GM19240 (cell line): ENCODE measurements at regions not wholly inside any gene's neighbourhood (a gene's known extent, or its start where the extent isn't known, plus 50 kb on each side); places are given as distances from the start of the nearest gene placed in this dataset.

Source experiments
- DNase-seq: peaks from one replicate; pipeline ENCODE4 v3.0.0; 2011; ENCODE audit warnings: low spot score; ENCODE audit not compliant: insufficient read length

DNA sequence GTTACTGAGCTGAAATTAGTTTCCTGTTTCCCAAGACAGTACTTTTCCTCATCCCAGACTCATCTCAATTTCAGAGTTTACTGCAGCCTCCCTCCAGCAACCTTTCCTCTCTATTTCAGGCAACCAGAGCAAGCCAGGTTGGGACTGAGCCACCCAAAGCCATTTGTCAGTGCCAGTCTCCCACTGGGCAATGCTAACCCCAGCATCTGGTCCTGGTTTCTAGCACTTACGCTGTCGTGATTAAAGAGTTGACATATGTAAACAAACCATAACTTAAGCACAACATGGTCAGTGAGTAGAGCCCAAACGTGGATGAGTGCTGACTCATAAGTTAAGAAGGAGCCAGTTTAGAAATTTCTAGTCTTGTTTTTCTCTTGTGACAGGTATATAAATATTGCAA is 119.6 kb upstream of the BLID start:
- DNase-seq: no peak

DNA sequence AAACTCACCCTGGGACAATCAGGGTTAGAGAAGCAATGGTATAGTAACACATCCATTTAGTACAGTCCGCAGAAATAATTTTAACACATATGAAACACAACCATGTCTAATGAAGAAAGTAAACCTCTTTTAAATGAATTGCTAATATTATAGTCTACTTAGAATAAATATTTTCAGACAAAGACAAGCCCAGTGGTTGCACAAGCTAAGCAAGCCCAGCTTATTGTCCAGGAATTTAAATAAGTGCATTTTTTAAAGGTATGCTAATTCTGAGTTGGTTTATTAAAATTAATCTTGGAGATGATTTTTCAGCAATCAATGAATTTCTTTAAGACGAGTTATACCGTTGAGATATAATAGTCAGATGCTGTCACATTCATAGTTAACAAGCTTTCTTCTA is 118.8 kb upstream of the BLID start:
- no peak for DNase-seq

DNA sequence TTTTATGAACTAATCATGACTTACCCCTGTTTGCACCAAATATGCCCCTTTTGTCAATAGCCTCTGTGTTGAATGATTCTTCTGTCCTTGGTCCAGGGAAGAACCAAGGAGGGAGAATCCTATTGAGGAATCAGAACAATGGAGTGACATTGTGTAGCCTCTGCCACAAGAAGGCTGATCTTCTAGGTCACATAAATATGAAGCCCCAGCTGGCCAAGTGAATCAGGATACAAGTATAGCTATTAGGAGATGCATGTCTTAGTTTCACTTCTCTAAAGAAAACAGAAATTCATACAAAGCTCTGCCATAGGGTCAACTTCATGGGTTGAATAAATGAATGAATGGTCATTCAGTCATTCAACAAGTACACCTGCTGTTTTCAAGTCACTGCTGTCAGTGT is 118.2 kb upstream of the BLID start:
- DNase-seq: no peak

DNA sequence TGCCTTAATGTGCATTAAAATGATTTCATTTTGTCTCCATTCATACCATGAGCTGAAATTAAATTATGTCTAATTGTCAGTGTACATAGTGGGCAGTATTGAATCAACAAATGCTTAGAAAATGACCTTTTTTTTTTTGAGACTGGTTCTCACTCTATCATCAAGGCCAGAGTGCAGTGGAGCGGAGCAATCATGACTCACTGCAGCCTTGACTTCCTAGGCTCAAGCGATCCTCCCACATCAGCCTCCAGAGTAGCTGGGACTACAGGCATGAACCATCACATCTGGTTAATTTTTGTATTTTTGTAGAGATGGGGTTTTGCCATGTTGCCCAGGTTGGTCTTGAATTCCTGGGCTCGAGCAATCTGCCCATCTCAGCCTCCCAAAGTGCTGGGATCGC is 117.0 kb upstream of the BLID start:
- DNase-seq: no peak

DNA sequence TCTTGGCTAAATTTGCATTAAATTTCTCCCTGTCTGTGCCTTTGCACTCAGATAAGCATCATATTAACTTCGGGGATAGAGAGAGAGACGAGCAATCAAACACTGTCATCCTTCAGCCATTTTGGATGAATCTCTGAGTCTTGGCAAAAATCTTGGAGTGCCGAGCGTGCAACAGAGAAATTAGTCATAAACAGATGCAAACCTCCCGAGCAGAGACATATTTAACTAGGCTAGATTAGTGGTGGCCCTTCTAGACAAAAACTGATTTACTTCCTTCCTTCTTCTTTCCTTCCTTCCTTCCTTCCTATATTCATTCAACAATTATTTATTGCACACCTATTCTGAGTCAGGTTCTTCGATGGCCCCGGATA is 114.4 kb upstream of the BLID start:
- DNase-seq: no peak

DNA sequence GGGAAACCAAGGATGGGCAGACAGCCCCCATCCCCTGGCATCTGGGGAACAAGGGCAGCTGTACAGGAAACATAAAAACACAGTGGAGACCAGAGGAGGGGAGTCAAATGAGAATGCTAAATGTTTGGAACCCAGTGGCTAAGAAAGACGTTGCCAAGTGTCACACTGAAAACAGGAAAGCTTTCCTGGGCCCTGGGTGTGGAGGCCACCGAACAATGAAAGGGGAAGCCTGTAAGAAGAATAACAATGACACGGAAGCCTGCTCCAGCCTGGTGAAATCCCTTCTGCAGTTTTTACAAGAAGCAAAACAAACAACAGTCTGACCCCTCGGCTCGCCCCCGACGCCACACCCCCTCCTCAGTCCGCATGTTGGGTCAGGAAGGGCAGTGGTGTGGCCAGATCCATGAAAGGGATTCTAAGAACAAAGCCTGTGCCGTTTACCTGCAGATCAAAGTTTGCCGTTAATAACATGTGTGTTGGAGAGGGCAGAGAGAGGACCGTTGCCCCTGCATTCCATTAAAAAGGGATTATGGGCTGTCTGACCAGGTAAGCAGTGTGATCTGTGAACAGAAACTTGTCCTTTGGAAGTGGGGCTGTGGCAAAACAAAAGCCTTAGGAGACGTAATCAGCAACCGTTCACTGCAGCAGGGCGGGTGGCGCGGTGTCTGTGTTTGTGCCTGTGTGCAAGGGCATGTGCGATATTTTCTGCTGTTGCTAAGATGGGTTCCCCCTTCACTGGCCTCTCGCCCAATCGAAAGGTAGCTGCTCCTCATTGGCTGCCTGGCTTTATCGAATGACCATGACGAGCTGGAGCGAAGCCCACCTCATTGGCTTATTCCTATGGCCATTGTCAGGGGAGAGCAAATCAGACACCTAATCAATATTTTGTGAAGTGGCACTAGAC is 113.7 kb upstream of the BLID start:
- DNase-seq: no peak

DNA sequence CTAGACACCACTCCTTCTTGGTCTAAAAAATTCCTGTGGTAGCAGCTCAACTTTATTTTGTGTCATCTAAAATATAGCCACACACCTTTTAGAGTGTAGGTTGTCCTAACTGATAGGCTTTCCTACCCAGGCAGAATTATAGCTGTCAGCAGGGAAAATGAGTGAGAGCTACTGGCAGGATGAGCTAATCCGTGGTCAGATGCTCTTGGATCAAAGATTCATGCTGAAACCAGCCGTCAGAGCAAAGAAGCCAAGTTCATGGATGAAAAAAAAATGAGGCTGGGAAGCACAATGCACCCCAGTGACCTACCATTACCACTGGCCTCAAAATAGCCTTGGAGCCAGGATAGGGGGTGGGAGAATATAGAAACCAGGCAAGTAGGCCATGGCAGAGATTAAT is 113.1 kb upstream of the BLID start:
- DNase-seq: no peak

DNA sequence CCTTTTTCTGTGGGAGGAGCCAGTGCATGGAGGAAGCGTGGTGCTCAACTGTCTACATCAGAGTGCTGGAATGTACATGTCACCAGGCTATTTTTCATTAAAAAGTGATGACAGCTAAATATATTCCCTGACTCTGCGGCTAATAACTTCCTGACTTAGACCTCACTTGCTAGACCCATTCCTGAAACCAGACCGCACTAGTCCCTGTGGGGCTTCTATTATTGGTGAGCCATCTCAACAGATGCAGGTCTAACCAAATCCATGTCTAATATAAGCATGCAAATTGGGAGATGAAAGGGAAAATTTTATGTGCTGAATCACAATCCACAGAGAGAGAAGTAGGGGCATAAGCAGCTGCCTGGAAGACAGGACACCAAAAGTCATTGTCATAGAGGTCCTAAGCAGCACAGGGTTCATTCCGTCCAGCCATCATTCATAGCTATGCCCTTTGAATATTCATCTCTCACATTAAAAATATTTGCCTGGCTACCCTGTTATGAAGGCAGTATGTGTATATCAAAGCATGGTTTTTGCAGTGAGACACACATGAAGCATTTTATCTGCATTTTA is 110.9 kb upstream of the BLID start:
- DNase-seq: no peak

DNA sequence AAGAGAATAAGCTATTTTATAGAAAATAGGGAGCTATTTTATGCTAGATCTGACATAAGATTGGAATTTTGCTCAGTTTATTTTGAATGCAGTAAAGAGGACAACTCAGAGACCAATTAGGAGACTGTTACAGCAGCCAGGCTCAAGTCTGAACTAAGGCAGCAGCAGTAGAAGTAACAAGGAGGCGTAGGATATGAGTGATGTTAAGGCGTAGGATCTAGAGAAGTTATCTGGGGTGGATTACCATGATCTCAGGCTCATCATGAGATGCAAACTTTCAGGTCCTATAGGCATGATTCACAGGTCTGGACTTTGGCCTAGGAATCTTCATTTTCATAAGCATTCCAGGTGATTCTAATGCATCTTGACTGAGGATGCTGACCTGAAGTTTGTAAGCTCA is 108.9 kb upstream of the BLID start:
- DNase-seq: no peak

DNA sequence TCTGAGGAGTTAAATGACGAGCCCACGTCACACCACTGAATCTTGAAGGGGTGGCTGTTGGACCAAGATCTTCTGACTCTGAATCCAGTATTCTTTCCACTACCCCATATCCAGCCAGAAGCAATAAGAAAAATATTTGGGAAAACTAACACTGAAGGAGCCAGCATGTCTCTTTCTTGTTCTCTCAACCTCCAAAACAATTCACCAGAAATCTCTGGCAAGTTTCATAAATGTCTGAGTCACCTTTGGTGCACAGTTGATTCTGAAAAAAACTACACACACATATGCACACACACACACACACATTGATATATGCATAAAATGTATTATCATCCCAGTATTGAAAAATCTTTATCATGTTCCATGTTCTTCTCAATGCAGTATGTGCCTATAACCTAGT is 104.3 kb upstream of the BLID start:
- DNase-seq: no peak

DNA sequence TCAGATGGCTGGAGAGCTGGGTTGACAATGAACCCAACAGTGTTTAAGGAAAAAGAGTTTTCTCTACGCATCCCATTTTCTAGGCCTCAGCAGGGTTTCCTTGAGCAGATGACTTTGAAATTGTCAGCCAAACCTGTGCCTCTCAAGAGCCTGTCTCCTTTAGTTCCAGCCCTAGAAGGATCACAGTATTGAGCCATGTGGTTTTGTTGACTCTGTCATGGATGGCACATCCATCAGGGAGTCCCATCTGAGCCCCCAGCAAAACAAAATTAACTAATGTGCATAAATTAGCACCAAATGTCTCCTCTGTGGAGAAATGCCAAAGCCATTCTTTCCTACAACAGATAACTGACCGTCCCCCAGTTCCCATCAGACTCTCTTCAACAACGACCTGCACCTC is 103.8 kb upstream of the BLID start:
- no peak for DNase-seq

DNA sequence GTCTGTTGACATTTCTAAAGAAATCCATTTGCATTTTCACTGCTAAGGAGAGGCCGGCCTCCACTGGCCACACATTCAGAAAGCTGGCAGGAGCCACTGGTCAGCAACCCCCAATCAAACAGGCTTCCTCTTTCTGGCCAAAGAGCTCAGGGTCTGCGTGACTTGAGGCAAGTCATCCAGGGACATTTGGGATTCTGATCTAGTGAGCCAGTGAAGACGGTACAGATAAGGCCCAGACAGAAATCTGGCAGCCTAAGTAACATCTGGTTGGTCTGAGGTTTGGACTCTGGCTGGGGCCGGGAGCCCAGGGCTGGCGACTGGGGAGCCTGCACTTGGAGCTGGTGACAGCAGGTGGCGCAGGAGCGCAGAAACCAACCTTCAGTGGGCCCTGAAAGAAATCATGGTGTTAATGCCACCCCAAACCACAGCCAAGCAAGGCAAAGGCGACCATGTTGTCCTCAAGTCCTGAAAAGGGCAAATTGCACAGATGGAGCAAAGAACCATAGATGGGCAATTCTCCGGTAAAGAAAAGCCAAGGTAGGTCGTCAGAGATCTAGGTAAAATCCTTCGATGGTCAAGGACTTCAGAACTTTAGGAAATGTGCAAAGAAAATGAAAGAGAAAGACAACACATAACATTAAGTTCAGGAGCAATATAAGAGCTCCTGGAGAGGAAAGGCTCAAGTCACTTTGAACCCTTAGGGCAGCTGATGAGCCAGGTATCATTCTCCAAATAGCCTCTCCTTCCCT is 99.4 kb upstream of the BLID start:
- DNase-seq: peak; percentile 16

DNA sequence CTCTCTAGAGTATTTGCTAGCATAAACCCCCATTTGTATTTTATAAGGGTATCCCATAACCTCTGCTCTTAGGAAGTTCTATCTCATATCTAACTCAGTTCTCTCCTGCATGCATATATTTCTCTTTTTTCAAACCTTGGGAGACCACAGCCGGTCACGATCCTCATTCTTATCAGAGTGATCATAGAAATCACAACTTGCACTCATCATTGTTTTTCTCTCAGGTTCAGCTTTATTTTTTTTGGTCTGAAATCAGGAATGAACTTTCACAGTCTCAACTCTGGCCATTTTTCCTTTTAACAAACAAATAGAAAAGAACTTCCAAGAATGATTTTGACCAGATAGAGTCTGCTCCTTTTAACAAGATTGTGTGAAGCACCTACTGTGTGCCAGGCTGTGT is 98.6 kb upstream of the BLID start:
- no peak for DNase-seq

DNA sequence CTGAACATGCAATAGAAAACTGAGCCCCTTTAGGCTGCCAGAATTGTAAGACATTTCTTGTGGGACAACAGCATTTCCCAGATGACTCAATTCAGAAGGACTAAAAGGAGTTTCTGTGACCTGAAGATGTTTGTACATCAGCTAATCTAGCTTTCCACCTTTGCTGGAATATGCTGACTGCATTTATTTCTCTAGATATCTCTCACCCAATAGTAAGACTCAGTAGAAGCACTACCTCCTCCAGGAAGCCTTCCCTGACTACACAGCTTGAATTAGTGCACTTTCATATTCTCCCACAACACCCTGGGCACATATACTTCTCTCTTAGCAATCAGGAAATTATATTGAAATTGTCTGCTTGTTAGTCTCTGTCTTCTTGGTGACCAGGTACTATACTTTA is 98.1 kb upstream of the BLID start:
- DNase-seq: no peak

DNA sequence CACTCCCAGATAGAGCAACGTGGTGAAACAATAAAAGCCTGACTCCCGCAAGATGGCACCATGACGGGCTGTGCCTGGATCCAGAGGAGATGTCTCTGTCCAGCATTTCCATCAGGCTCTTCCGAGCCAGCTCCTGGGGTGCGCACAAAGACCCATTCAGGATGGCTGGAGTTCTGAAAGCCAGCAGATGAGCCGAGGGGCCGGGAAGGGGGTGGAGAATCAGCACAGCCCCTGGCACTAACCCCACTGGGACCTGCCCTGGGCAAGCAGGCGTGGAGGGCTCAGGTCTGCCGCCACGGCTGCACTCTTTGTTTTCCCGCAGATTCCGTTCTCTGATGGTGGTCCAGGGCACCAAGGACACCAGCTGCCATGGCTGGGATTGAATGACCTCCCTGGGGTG is 97.2 kb upstream of the BLID start:
- no peak for DNase-seq

DNA sequence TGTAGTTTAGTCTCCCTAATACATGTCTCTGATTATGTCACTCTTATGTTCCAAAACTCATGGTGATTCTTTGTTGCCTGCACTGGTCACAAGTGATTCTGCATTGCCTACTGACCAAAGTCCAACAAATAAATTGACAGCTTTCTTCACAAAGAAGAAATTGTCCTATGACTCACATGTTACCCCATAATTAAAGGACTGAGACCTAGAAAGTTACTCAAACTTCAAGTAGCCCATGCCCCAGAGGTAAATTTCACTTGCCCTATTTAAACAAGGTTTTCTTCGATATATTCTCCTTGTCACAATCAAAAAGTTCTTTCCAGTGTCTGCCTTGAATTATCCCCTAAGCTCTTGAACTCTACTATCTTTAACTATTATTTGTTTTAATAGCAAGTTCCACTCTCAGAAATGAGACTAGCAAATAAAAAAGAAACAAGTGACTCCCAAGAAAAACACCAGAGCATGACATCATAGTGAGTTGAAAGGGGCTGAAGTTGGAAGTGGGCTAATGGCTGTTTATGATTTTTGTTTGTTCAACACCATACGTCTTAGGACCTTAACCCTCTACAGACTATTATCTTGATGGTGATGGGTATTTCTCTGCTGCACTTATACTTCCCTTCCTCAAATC is 94.5 kb upstream of the BLID start:
- no peak for DNase-seq

DNA sequence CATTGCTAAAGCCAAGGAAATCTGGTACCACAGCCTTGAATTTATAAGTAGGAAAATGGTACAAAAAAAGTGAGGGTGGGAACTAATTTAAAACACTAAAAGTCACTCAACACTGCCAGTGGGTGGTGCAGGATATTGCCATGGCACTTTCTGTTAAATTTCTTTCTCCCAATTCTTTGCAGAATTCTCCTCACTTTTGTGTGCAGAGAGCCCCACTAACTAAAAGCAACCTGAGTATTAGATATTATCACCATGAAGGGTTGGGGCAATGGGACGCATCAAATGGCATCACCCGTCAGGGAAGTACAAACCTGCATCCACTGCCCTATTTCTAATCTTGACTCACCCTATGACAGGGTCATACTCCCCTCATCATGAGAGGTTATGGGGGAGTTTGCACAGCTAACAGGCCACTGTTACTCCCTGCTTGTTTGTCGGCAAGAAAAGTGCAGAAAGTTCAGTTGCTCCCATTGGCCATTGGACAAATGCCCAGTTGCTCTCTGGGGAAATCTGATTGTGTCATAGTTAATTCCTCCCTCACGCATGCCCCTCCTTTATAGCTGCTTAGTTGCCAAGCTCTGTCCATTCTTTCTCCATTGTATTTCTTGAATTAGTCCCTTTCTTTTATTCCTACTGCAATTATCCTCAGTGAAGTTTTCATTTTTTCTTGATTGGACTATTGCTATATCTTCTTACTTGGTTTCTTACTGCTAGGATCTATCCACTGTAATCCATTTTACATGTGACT is 93.8 kb upstream of the BLID start:
- no peak for DNase-seq

DNA sequence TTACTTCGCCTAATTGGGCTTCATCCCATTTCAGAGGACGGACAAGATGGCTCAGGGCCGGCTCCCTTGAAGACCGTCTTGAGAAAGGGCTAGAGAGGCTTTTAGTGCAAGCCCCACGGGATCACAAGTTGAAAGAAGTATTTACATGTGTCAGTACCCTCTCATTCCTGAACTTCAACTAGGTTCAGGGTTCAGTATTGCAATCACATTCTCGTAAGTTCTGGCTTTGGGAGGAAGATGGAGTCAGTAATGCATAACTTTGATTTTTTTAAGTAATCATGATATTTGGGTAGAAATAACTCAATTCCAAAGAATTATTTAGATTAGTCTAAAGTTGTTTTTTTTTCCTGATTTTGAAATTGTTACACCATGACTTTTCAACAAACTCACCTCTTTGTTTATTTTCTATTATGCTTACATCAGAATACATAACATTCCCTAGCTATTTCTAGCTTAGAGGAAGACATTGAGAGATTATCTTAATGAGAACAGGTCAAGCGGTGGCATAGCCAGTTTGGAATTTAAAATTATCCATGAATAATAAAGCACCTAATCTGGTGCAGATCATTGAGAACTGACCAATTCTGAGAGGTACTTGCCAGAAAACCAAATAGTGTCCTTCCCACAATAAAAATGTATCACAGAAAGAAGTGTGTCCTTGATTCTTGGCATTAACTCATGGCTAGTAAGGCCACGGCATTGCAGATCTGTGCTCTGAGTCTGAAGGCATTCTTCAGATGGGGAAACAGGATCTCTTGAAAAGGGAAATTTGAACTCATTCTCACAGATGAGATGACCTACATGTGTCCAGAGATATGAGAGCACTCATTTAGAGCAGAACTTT is 92.1 kb upstream of the BLID start:
- no peak for DNase-seq

DNA sequence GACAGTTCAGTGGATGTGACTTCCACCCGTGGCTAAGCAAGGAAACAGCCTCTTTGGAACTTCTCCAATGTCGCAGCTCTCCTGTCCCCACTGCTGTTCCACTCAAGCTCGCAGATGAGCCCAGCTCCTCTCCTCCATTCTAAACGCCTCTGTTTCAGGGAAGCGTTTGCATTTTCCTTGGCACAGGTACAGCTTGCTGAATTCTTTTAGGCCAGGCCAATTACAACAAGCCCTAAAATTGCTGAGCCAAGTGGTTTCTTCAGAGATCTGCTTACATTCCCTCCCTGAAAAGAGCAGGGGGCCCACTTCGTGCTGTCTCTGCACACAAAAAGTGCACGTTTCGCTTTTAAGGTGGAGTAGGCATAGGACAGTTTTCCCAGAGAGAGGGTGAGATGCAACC is 91.5 kb upstream of the BLID start:
- no peak for DNase-seq

DNA sequence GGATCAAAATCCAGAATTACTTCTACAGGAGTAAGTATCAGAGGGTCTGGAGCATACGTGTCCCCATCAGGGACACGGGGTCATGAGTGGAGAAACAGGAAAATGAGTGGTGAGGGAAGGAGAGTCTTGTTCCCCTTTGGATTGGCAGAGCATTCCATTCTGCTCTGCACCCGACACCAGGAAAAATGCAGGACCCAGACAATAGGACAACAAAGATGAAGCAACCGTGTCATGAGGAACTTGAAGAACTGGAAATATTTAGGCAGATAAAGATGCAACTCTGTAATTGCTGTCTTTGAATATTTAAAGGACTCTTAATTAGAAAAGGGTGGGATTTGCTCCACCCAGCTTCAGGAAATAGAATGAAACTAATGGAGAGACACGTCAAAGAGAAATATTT is 89.0 kb upstream of the BLID start:
- DNase-seq: no peak

DNA sequence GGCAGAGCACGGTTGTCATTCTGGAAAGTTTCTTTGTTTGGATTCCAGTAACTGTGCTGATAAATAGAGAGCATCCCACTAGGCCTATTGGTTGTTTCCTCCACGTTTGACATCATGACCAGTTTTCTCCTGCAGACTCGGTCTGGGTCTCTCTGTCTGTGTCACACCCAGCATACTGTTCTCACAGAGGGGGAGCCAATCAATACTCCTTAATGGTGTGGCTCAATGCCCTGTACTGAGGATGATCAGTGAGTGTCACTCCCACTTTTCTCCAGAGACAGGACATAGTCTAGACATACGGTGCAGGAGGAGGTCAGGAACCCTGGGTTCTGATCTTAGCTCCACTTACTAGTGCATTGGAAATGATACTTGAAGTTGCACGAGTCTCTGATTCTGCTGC is 88.2 kb upstream of the BLID start:
- no peak for DNase-seq
